Chondrocyte (in vitro differentiated cells): ENCODE measurements at regions not wholly inside any gene's neighbourhood (a gene's known extent, or its start where the extent isn't known, plus 50 kb on each side); places are given as distances from the start of the nearest gene placed in this dataset.
A peak's percentile ranks its signal among the peaks of the same experiment; 100 is the strongest.

Experiments used
- DNase-seq: peaks from one replicate; pipeline ENCODE4 v3.0.0; 2021; ENCODE audit warnings: mixed read lengths, low spot score
- H3K27ac Mint-ChIP-seq: one replicate; pipeline ENCODE4 v1.8.0; 2021; ENCODE audit warnings: mild to moderate bottlenecking, moderate library complexity, mixed read lengths; ENCODE audit not compliant: unreplicated experiment
- H3K27me3 Mint-ChIP-seq: 2 replicates; pipeline ENCODE4 v1.8.0; 2021; ENCODE audit warnings: low read depth, mixed read lengths
- H3K36me3 Mint-ChIP-seq: 2 replicates; pipeline ENCODE4 v1.8.0; 2021; ENCODE audit warnings: low read depth, mixed read lengths
- H3K4me1 Mint-ChIP-seq: 2 replicates; pipeline ENCODE4 v1.8.0; 2021; ENCODE audit warnings: low read depth, mild to moderate bottlenecking, mixed read lengths
- H3K4me3 Mint-ChIP-seq: one replicate; pipeline ENCODE4 v1.8.0; 2021; ENCODE audit warnings: mild to moderate bottlenecking, moderate library complexity, mixed read lengths; ENCODE audit not compliant: unreplicated experiment
- H3K9me3 Mint-ChIP-seq: 2 replicates; pipeline ENCODE4 v1.8.0; 2021; ENCODE audit warnings: low read depth, mixed read lengths
- CTCF ChIP-seq: fragments of 200-600 bp; sonication (generic); IDR thresholded peaks from 2 replicates; pipeline ENCODE4 v1.5.0; 2021; ENCODE audit warnings: antibody characterized with exemption, mild to moderate bottlenecking, moderate library complexity

GRCh38 chr7:8809320-8809719 lies 375.9 kb downstream of the NXPH1 start:
- Mint-ChIP-seq H3K9me3 (no peaks in the 10 kb centered on the region), H3K4me1 (no peaks in the 10 kb centered on the region), H3K36me3 (no peaks in the 10 kb centered on the region), H3K27ac (no peak overlapping the region), H3K4me3 (no peak overlapping the region), H3K27me3 (peaks cover 3% of the 10 kb centered on the region)
- DNase-seq = no peak
- TF ChIP-seq CTCF = no peak

DNA sequence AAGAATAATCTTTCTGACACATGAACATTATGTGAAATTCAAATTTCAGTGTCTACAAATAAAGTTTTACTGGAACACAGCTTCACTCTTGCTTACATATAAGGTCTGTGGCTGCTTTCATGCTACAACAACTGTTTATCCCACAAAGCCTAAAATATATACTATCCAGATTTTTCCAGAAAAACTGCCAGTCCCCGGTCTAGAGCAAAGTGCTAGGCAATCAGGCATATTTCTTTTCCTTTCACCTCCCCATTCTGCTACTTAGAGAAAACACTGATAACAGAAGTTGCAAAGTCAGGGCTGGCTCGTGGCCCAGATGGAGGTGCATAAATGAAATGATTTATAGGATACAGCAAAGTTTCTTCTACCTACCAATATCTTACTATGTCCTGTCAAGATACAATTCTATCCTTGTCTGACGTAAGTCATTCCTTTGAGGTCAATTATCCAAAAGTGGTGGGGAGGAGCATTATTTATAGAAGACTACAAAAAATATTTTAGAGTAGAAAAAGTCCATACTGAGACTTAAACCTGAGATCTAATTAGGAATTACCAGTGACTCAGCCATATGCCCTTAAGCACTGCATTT lies 384.1 kb downstream of the NXPH1 start:
- H3K36me3 Mint-ChIP-seq = no peaks in the 10 kb centered on the region
- no peak overlapping the region for H3K4me3 Mint-ChIP-seq
- no peak overlapping the region for H3K27ac Mint-ChIP-seq
- peaks cover 4% of the 10 kb centered on the region for H3K9me3 Mint-ChIP-seq
- TF ChIP-seq CTCF = no peak
- H3K27me3 Mint-ChIP-seq = peaks cover 7% of the 10 kb centered on the region
- DNase-seq = no peak
- H3K4me1 Mint-ChIP-seq = no peaks in the 10 kb centered on the region

DNA sequence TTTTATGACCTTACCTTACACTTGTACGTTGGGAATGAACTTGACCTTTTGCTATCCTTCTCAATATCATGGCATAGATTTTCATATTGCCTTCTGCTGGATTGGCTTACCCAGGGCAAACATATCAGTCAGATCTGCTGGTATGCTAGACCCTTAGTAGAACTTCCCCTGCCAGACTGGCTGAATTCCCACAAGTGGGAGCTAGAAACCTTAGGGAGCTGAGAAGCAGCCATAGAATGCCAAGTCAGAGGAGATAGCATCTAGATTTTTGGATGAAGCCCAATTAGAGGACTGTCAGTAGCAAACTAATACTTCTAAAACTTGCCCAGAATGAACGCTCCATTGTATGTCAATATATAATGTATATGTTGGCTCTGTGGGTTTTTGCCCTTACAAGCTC lies 385.0 kb downstream of the NXPH1 start:
- Mint-ChIP-seq H3K27me3 (peaks cover 5% of the 10 kb centered on the region), H3K4me1 (no peaks in the 10 kb centered on the region), H3K4me3 (no peak overlapping the region), H3K36me3 (no peaks in the 10 kb centered on the region), H3K27ac (no peak overlapping the region), H3K9me3 (peaks cover 4% of the 10 kb centered on the region)
- no peak for DNase-seq
- no peak for TF ChIP-seq CTCF

DNA sequence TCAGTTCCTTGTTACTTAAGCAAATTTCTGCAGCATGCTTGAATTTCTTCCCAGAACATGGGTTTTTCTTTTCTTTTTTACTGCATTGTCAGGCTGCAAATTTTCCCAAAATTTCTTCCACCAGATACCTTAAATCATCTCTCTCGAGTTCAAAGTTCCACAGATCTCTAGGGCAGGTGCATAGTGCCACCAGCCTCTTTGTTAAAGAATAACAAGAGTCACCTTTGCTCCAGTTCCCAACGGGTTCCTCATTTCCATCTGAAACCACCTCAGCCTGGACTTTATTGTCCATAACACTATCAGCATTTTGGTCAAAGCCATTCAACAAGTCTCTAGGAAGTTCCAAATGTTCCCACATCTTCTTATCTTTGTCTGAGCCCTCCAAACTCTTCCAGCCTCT lies 389.2 kb downstream of the NXPH1 start:
- Mint-ChIP-seq H3K36me3 (no peaks in the 10 kb centered on the region), H3K27me3 (peaks cover 3% of the 10 kb centered on the region), H3K9me3 (peaks cover 4% of the 10 kb centered on the region), H3K4me3 (no peak overlapping the region), H3K27ac (no peak overlapping the region), H3K4me1 (no peaks in the 10 kb centered on the region)
- no peak for TF ChIP-seq CTCF
- no peak for DNase-seq

DNA sequence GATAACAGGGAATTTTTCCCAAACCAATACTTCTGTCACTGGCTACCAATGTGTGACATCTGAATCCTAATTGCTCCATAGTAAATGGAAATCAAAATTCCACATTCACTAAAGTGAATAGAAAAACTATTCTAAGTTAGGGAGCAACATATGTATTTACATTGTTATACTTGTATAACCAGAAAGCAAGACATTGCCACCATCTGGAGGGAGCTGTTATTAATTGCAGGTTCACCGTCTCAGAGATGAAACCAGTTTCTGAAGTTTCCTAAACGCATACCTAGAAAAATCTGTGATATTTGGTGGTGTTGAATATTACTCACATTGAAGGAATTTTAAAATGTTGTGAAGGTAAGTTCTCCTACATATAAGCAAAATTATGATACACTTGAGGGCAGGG lies 390.1 kb downstream of the NXPH1 start:
- no peak overlapping the region for H3K27ac Mint-ChIP-seq
- H3K4me1 Mint-ChIP-seq = no peaks in the 10 kb centered on the region
- peaks cover 3% of the 10 kb centered on the region for H3K27me3 Mint-ChIP-seq
- no peak overlapping the region for H3K4me3 Mint-ChIP-seq
- H3K36me3 Mint-ChIP-seq = no peaks in the 10 kb centered on the region
- H3K9me3 Mint-ChIP-seq = peaks cover 4% of the 10 kb centered on the region
- TF ChIP-seq CTCF = peak; percentile 42
- DNase-seq = no peak
